ENCODE measurements at regions not wholly inside any gene's neighbourhood (a gene's known extent, or its start where the extent isn't known, plus 50 kb on each side); places are given as distances from the start of the nearest gene placed in this dataset.

DNA sequence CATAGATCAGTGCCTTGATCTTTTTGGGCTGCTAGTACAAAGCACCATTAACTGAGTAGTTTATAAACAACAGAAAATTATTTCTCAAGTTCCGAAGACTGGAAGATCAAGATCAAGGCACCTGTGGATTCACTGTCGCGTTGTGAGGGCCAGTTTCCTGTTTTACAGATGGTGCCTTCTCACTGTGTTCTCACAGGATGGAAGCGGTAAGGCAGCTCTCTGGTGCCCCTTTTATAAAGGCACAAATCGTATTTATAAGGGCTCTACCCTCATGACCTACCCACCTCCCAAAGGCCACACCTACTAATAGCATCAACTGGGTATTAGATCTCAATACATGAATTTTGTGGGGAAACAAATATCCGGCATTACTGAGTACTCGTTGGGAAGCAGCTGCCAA is 729.5 kb upstream of the SLC39A10 start:
- no peak overlapping the region for H3K4me3 ChIP-seq (ENCODE audit: low read depth in 1 of 2, low read length in 2 of 2)
- H3K36me3 ChIP-seq (ENCODE audit: control insufficient read depth in 1 of 2, insufficient read depth in 2 of 2, low read length in 2 of 2) = no peaks in the 10 kb centered on the region
- no peaks in the 10 kb centered on the region for H3K4me1 ChIP-seq (ENCODE audit: control insufficient read depth in 1 of 2, insufficient read depth in 2 of 2, low read length in 2 of 2)
- no peaks in the 10 kb centered on the region for H3K27me3 ChIP-seq (ENCODE audit: control insufficient read depth in 1 of 2, insufficient read depth in 2 of 2, low read length in 2 of 2)
- H3K27ac ChIP-seq (ENCODE audit: low read depth, low read length) = no peak overlapping the region
- H3K9ac ChIP-seq (ENCODE audit: low read depth in 1 of 2, low read length in 2 of 2) = no peak overlapping the region
- H3K9me3 ChIP-seq (ENCODE audit: control insufficient read depth in 1 of 2, low read length in 2 of 2) = no peaks in the 10 kb centered on the region

DNA sequence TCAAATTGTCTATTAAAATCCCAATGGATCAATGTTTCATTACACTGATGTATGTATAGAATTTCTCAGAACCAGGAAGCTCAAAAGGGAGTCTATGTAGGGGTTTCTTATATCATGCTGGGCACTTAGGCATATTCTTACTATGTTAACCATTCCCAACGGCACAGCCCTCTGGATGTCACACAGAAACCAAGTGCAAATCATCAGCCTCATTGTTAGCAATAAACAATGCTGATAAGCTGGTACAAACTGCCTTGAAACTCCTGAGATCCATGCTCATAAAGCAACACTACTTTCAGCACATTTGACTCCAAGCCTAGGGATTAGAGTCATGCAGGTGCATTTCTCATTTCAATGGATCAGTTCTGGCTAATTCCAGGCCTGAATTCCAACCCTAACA is 730.2 kb upstream of the SLC39A10 start:
- Histone ChIP-seq H3K36me3 (ENCODE audit: control insufficient read depth in 1 of 2, insufficient read depth in 2 of 2, low read length in 2 of 2) (no peaks in the 10 kb centered on the region), H3K4me3 (ENCODE audit: low read depth in 1 of 2, low read length in 2 of 2) (no peak overlapping the region), H3K9ac (ENCODE audit: low read depth in 1 of 2, low read length in 2 of 2) (no peak overlapping the region), H3K27me3 (ENCODE audit: control insufficient read depth in 1 of 2, insufficient read depth in 2 of 2, low read length in 2 of 2) (no peaks in the 10 kb centered on the region), H3K27ac (ENCODE audit: low read depth, low read length) (no peak overlapping the region), H3K4me1 (ENCODE audit: control insufficient read depth in 1 of 2, insufficient read depth in 2 of 2, low read length in 2 of 2) (no peaks in the 10 kb centered on the region), H3K9me3 (ENCODE audit: control insufficient read depth in 1 of 2, low read length in 2 of 2) (no peaks in the 10 kb centered on the region)

DNA sequence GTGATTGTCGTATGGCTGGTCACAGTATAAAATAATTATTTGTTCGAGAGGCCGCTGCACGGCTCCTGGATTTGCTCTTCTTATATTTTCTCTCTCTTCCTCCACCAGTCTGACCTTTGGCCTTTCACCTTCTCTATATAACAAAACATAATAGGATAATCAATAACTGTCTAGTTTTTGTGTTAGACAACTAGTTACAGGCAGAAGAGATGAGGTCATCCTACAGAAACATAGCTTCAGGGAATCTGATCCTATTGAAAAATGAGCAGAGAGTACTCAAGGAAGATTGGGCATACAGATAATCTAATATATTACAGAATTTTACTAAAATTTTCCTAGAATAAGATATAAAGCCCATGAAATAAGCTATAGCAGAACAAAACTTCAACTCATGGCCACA is 731.3 kb upstream of the SLC39A10 start:
- H3K9ac ChIP-seq (ENCODE audit: low read depth in 1 of 2, low read length in 2 of 2) = no peak overlapping the region
- no peaks in the 10 kb centered on the region for H3K4me1 ChIP-seq (ENCODE audit: control insufficient read depth in 1 of 2, insufficient read depth in 2 of 2, low read length in 2 of 2)
- H3K4me3 ChIP-seq (ENCODE audit: low read depth in 1 of 2, low read length in 2 of 2) = no peak overlapping the region
- no peak overlapping the region for H3K27ac ChIP-seq (ENCODE audit: low read depth, low read length)
- no peaks in the 10 kb centered on the region for H3K27me3 ChIP-seq (ENCODE audit: control insufficient read depth in 1 of 2, insufficient read depth in 2 of 2, low read length in 2 of 2)
- no peaks in the 10 kb centered on the region for H3K9me3 ChIP-seq (ENCODE audit: control insufficient read depth in 1 of 2, low read length in 2 of 2)
- H3K36me3 ChIP-seq (ENCODE audit: control insufficient read depth in 1 of 2, insufficient read depth in 2 of 2, low read length in 2 of 2) = no peaks in the 10 kb centered on the region

DNA sequence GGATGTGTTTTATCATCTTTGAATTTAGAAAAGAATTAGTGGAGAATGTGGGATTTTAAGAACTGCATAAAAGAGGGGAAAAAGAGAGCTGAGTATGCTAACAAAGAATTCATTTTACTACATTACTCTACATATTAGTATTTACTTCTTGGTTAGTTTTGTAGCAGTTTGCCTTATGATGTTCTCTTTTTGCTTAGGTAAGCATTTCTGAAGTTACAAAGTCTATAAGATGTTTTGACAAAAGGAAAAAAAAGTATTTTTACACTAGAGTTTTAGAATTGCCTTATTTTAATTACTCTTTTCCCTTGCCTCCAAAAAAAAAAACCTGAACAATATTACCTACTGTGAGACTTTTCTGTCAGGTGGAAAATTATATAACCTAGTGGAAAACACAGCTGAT is 739.5 kb upstream of the SLC39A10 start:
- no peaks in the 10 kb centered on the region for H3K9me3 ChIP-seq (ENCODE audit: control insufficient read depth in 1 of 2, low read length in 2 of 2)
- no peak overlapping the region for H3K9ac ChIP-seq (ENCODE audit: low read depth in 1 of 2, low read length in 2 of 2)
- no peaks in the 10 kb centered on the region for H3K4me1 ChIP-seq (ENCODE audit: control insufficient read depth in 1 of 2, insufficient read depth in 2 of 2, low read length in 2 of 2)
- H3K27ac ChIP-seq (ENCODE audit: low read depth, low read length) = no peak overlapping the region
- no peak overlapping the region for H3K4me3 ChIP-seq (ENCODE audit: low read depth in 1 of 2, low read length in 2 of 2)
- H3K27me3 ChIP-seq (ENCODE audit: control insufficient read depth in 1 of 2, insufficient read depth in 2 of 2, low read length in 2 of 2) = no peaks in the 10 kb centered on the region
- no peaks in the 10 kb centered on the region for H3K36me3 ChIP-seq (ENCODE audit: control insufficient read depth in 1 of 2, insufficient read depth in 2 of 2, low read length in 2 of 2)

DNA sequence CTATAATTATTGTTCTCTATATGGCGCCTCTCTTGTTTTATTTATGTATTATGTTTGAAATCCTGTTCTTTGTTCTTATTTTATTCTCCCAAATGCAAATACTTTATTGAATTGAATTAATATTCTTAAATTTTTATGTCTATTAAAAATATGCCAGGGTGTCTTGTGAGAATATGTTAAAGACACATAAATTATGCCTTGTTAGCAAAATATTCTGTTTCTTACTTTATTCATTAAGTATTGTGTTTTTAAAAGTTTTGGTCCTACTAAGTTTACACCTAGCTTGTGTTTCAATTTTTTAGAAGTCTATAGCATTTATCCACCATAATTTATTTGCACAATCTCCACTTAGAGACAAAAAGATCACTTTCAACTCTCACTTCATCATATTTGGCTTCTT is 741.5 kb upstream of the SLC39A10 start:
- no peak overlapping the region for H3K9ac ChIP-seq (ENCODE audit: low read depth in 1 of 2, low read length in 2 of 2)
- H3K4me1 ChIP-seq (ENCODE audit: control insufficient read depth in 1 of 2, insufficient read depth in 2 of 2, low read length in 2 of 2) = no peaks in the 10 kb centered on the region
- H3K36me3 ChIP-seq (ENCODE audit: control insufficient read depth in 1 of 2, insufficient read depth in 2 of 2, low read length in 2 of 2) = no peaks in the 10 kb centered on the region
- no peaks in the 10 kb centered on the region for H3K9me3 ChIP-seq (ENCODE audit: control insufficient read depth in 1 of 2, low read length in 2 of 2)
- H3K27ac ChIP-seq (ENCODE audit: low read depth, low read length) = no peak overlapping the region
- H3K27me3 ChIP-seq (ENCODE audit: control insufficient read depth in 1 of 2, insufficient read depth in 2 of 2, low read length in 2 of 2) = no peaks in the 10 kb centered on the region
- no peak overlapping the region for H3K4me3 ChIP-seq (ENCODE audit: low read depth in 1 of 2, low read length in 2 of 2)

DNA sequence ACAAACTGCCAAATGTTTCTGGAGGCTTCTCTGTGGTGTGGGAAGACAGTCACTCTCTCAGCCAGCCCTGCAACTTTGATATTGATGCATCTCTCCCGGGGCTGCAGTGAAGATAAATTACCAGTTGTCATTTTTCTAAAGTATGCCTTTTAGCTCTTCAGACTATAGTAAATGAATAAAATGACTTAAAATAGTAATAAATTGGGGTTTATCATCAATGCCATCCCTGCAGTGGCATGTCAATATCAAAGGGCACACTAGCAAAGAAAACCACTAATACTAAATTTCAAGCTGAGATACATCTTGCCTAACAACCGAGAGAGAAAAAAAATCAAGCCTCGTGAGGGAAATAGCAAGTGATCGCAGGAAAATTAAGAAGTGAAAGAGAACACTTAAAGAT is 749.5 kb upstream of the SLC39A10 start:
- Histone ChIP-seq H3K36me3 (ENCODE audit: control insufficient read depth in 1 of 2, insufficient read depth in 2 of 2, low read length in 2 of 2) (no peaks in the 10 kb centered on the region), H3K27ac (ENCODE audit: low read depth, low read length) (no peak overlapping the region), H3K9ac (ENCODE audit: low read depth in 1 of 2, low read length in 2 of 2) (no peak overlapping the region), H3K4me1 (ENCODE audit: control insufficient read depth in 1 of 2, insufficient read depth in 2 of 2, low read length in 2 of 2) (no peaks in the 10 kb centered on the region), H3K27me3 (ENCODE audit: control insufficient read depth in 1 of 2, insufficient read depth in 2 of 2, low read length in 2 of 2) (no peaks in the 10 kb centered on the region), H3K9me3 (ENCODE audit: control insufficient read depth in 1 of 2, low read length in 2 of 2) (peaks cover 0 to 3% of the 10 kb centered on the region in 2 donors), H3K4me3 (ENCODE audit: low read depth in 1 of 2, low read length in 2 of 2) (no peak overlapping the region)

DNA sequence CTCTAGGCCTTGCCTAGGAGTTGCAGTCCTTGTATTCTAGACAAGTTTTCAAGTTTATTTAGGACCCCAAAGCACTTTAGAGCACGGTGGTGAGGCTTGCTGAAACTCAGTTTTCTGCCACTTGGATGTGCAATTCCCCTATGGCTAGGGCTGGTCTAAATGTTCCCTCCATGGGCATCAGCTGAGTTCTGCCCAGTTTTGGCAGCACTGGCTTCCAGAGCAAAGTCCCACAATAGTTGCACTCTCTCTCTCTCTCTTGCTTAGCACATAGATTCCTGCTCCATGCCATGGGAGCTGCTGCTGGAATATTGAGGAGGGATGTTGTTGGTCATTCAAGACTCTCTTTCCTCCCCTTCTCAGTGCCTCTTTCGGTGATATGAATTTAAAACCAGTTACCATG is 760.2 kb upstream of the SLC39A10 start:
- Histone ChIP-seq H3K27ac (ENCODE audit: low read depth, low read length) (no peak overlapping the region), H3K9ac (ENCODE audit: low read depth in 1 of 2, low read length in 2 of 2) (no peak overlapping the region), H3K27me3 (ENCODE audit: control insufficient read depth in 1 of 2, insufficient read depth in 2 of 2, low read length in 2 of 2) (no peaks in the 10 kb centered on the region), H3K4me1 (ENCODE audit: control insufficient read depth in 1 of 2, insufficient read depth in 2 of 2, low read length in 2 of 2) (no peaks in the 10 kb centered on the region), H3K9me3 (ENCODE audit: control insufficient read depth in 1 of 2, low read length in 2 of 2) (peaks cover 0 to 12% of the 10 kb centered on the region in 2 donors), H3K36me3 (ENCODE audit: control insufficient read depth in 1 of 2, insufficient read depth in 2 of 2, low read length in 2 of 2) (no peaks in the 10 kb centered on the region), H3K4me3 (ENCODE audit: low read depth in 1 of 2, low read length in 2 of 2) (no peak overlapping the region)

DNA sequence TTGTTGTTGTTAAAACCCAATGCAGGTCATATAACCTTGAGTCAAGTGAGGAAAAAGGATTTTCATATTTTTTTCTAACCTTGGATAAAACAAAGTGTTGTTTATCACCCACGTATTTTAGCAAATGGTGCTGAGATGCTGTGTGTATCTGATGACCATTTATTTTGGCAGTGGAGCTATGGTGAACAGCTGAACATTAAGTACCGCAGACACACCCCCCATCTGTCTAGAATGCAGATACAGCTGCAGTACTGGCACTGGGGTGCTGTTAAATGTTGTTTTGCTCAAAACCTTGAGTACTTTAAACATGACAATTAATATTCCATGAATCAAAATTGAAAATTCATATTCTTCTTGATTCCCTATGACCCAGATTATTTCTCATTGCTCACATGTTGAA is 773.3 kb upstream of the SLC39A10 start:
- no peaks in the 10 kb centered on the region for H3K27me3 ChIP-seq (ENCODE audit: control insufficient read depth in 1 of 2, insufficient read depth in 2 of 2, low read length in 2 of 2)
- no peaks in the 10 kb centered on the region for H3K4me1 ChIP-seq (ENCODE audit: control insufficient read depth in 1 of 2, insufficient read depth in 2 of 2, low read length in 2 of 2)

DNA sequence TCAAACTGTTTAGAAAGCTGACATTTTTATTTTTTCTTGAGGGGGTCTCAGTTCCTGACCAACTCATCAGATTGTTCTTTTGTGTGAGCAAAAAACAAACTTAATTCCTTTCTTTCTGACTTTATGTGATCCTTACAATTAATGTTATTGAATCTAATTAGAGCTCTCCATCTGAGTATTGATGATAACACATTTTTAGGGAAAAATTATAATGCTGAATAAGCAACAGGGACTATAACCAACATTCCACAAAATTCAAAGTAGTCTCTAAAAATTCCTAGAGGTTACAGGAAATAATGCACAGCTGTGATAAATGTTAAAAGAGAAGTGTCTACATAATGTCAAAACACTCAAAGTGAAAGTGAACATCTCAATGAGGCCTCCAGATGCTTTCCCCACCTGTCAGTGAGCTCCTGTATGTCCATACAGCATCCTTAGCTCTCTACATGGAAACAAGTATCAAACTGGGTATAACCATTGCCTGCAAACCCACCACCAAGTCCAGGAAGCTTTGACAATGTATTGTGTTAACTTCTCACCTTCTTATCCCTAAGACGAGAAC is 786.0 kb upstream of the SLC39A10 start:
- Histone ChIP-seq H3K4me3 (ENCODE audit: low read depth in 1 of 2, low read length in 2 of 2) (no peak overlapping the region), H3K9ac (ENCODE audit: low read depth in 1 of 2, low read length in 2 of 2) (no peak overlapping the region), H3K27me3 (ENCODE audit: control insufficient read depth in 1 of 2, insufficient read depth in 2 of 2, low read length in 2 of 2) (no peaks in the 10 kb centered on the region)

More for the DNA sequence above, 773.3 kb upstream of the SLC39A10 start:
- H3K4me3 ChIP-seq (ENCODE audit: low read depth in 1 of 2, low read length in 2 of 2) = no peak overlapping the region
- no peak overlapping the region for H3K27ac ChIP-seq (ENCODE audit: low read depth, low read length)
- H3K36me3 ChIP-seq (ENCODE audit: control insufficient read depth in 1 of 2, insufficient read depth in 2 of 2, low read length in 2 of 2) = no peaks in the 10 kb centered on the region
- no peak overlapping the region for H3K9ac ChIP-seq (ENCODE audit: low read depth in 1 of 2, low read length in 2 of 2)
- H3K9me3 ChIP-seq (ENCODE audit: control insufficient read depth in 1 of 2, low read length in 2 of 2) = no peaks in the 10 kb centered on the region

DNA sequence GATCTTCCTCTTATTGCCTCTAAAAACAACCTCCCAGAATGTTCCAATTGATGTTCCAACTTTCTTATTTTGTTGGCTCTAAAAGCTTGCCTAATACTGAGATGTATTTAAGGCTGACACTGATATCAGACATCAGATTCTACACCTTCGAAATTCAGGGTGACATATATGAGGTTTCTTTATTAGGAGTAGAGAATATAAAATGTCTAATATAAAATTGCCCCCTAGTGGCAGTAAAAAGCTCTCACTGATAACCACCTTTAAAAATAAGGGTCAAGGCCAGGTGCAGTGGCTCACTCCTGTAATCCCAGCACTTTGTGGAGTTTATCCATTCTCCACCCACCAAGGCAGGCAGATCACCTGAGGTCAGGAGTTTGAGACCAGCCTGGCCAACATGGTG is 789.7 kb upstream of the SLC39A10 start:
- no peak overlapping the region for H3K9ac ChIP-seq (ENCODE audit: low read depth in 1 of 2, low read length in 2 of 2)
- H3K36me3 ChIP-seq (ENCODE audit: control insufficient read depth in 1 of 2, insufficient read depth in 2 of 2, low read length in 2 of 2) = no peaks in the 10 kb centered on the region
- no peaks in the 10 kb centered on the region for H3K27me3 ChIP-seq (ENCODE audit: control insufficient read depth in 1 of 2, insufficient read depth in 2 of 2, low read length in 2 of 2)
- no peak overlapping the region for H3K4me3 ChIP-seq (ENCODE audit: low read depth in 1 of 2, low read length in 2 of 2)
- H3K9me3 ChIP-seq (ENCODE audit: control insufficient read depth in 1 of 2, low read length in 2 of 2) = no peaks in the 10 kb centered on the region
- H3K4me1 ChIP-seq (ENCODE audit: control insufficient read depth in 1 of 2, insufficient read depth in 2 of 2, low read length in 2 of 2) = no peaks in the 10 kb centered on the region
- H3K27ac ChIP-seq (ENCODE audit: low read depth, low read length) = no peak overlapping the region

More for the DNA sequence above, 786.0 kb upstream of the SLC39A10 start:
- Histone ChIP-seq H3K4me1 (ENCODE audit: control insufficient read depth in 1 of 2, insufficient read depth in 2 of 2, low read length in 2 of 2) (no peaks in the 10 kb centered on the region), H3K27ac (ENCODE audit: low read depth, low read length) (no peak overlapping the region), H3K9me3 (ENCODE audit: control insufficient read depth in 1 of 2, low read length in 2 of 2) (no peaks in the 10 kb centered on the region), H3K36me3 (ENCODE audit: control insufficient read depth in 1 of 2, insufficient read depth in 2 of 2, low read length in 2 of 2) (no peaks in the 10 kb centered on the region)

DNA sequence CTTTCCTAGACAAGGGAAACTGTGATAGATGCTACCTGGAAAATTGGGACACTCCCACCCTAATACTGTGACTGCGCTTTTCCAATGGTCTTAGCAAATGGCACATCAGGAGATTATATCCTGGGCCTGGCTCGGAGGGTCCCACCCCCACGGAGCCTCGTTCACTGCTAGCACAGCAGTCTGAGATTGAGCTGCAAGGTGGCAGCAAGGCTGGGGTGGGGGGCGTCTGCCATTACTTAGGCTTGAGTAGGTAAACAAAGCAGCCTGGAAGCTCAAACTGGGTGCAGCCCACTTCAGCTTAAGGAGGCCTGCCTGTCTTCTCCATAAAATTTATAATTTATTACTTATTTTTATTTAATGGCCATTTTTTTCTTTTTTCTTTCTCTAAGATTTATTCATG is 802.1 kb upstream of the SLC39A10 start:
- no peaks in the 10 kb centered on the region for H3K9me3 ChIP-seq (ENCODE audit: control insufficient read depth in 1 of 2, low read length in 2 of 2)

More for the DNA sequence above, 802.1 kb upstream of the SLC39A10 start:
- no peak overlapping the region for H3K27ac ChIP-seq (ENCODE audit: low read depth, low read length)
- no peak overlapping the region for H3K4me3 ChIP-seq (ENCODE audit: low read depth in 1 of 2, low read length in 2 of 2)
- no peaks in the 10 kb centered on the region for H3K4me1 ChIP-seq (ENCODE audit: control insufficient read depth in 1 of 2, insufficient read depth in 2 of 2, low read length in 2 of 2)
- H3K27me3 ChIP-seq (ENCODE audit: control insufficient read depth in 1 of 2, insufficient read depth in 2 of 2, low read length in 2 of 2) = no peaks in the 10 kb centered on the region
- H3K9ac ChIP-seq (ENCODE audit: low read depth in 1 of 2, low read length in 2 of 2) = no peak overlapping the region
- no peaks in the 10 kb centered on the region for H3K36me3 ChIP-seq (ENCODE audit: control insufficient read depth in 1 of 2, insufficient read depth in 2 of 2, low read length in 2 of 2)

Data from duodenal mucosa (tissue), 2 donors.